ENCODE measurements at regions not wholly inside any gene's neighbourhood (a gene's known extent, or its start where the extent isn't known, plus 50 kb on each side); places are given as distances from the start of the nearest gene placed in this dataset.

GRCh38 chr3:66633402-66634381 lies 132.9 kb upstream of the LRIG1 start:
- TF ChIP-seq CTCF (IDR thresholded peaks at IDR 0.05) (no peak), EZH2 (IDR thresholded peaks at IDR 0.05; ENCODE audit: borderline replicate concordance, insufficient read depth, low read depth, low read length, poor library complexity, severe bottlenecking) (no peak)

All from B cell (primary cell).